ENCODE measurements at regions not wholly inside any gene's neighbourhood (a gene's known extent, or its start where the extent isn't known, plus 50 kb on each side); places are given as distances from the start of the nearest gene placed in this dataset.

DNA sequence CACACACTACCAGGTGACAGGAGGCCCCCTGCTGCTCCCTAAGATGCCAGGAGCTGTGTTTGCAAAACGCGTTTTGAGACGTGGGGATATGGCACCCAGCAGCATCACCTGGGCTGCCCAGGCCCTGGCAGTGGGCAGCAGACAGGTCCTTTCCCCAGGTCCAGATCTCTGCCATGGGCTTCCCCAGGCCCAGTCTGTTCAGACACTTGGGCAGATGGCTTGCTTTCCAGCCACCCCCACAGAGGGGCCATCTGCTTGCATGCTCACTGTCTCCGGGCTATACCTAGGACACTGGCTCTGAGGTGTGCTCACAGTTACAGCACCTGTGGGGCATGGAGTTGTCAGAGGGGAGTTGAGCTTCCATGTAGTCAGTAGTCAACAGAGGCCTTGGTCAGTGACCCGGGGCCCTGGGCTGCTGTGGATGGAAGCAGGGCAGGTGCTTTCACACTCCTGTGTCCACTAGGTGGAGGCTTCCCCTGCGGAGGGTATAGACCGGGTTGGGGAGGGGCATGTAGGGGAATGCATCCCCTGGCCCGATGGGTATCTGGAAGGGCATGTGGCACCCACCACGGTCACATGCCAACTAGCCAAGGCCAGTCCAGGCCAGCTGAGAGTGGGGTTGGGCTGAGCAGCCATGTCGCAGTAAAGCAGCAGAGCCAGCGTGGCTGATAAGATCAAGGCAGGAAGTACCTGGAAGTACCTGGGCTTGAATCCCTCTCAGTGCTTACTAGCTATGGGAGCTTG, 185.4 kb upstream of the SLC24A3 start:
- TF ChIP-seq, protein P1, sequence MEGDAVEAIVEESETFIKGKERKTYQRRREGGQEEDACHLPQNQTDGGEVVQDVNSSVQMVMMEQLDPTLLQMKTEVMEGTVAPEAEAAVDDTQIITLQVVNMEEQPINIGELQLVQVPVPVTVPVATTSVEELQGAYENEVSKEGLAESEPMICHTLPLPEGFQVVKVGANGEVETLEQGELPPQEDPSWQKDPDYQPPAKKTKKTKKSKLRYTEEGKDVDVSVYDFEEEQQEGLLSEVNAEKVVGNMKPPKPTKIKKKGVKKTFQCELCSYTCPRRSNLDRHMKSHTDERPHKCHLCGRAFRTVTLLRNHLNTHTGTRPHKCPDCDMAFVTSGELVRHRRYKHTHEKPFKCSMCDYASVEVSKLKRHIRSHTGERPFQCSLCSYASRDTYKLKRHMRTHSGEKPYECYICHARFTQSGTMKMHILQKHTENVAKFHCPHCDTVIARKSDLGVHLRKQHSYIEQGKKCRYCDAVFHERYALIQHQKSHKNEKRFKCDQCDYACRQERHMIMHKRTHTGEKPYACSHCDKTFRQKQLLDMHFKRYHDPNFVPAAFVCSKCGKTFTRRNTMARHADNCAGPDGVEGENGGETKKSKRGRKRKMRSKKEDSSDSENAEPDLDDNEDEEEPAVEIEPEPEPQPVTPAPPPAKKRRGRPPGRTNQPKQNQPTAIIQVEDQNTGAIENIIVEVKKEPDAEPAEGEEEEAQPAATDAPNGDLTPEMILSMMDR (IDR thresholded peaks at IDR 0.05) = no peak
- TF ChIP-seq, protein P2, sequence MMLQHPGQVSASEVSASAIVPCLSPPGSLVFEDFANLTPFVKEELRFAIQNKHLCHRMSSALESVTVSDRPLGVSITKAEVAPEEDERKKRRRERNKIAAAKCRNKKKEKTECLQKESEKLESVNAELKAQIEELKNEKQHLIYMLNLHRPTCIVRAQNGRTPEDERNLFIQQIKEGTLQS (CRISPR knock-in tag; conservative IDR thresholded peaks at IDR 0.05) = no peak
- TF ChIP-seq GABPB1 (CRISPR knock-in tag; IDR thresholded peaks at IDR 0.05) (no peak), ZNF396 (CRISPR knock-in tag; IDR thresholded peaks at IDR 0.05; ENCODE audit: borderline replicate concordance) (no peak), SMAD3 (CRISPR knock-in tag; IDR thresholded peaks at IDR 0.05; ENCODE audit: borderline replicate concordance) (no peak)
- TF ChIP-seq, protein P3, sequence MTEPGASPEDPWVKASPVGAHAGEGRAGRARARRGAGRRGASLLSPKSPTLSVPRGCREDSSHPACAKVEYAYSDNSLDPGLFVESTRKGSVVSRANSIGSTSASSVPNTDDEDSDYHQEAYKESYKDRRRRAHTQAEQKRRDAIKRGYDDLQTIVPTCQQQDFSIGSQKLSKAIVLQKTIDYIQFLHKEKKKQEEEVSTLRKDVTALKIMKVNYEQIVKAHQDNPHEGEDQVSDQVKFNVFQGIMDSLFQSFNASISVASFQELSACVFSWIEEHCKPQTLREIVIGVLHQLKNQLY (CRISPR knock-in tag; IDR thresholded peaks at IDR 0.05) = no peak

Data from WTC11 (cell line).